Right cardiac atrium (tissue), 5 donors: ENCODE measurements at regions not wholly inside any gene's neighbourhood (a gene's known extent, or its start where the extent isn't known, plus 50 kb on each side); places are given as distances from the start of the nearest gene placed in this dataset.
"Not testable (repeated sequence)": the region's sequence is repeated elsewhere in the genome, so short reads cannot be mapped to it uniquely, and the experiment has no call there.

ENCODE experiments used
- ATAC-seq, 2 donors: fragments of 200-7000 bp; cut with Tn5 transposase; one replicate each; pipeline versions ENCODE4 v1.8.0 to v1.9.1; 2020; ENCODE audit warnings: moderate library complexity in 2 of 2, mild to moderate bottlenecking in 1 of 2
- DNase-seq, 3 donors: peaks; one replicate each; pipeline ENCODE4 v3.0.0-alpha.2; 2020
- H3K27ac ChIP-seq: one replicate; pipeline ENCODE4 v1.5.1; 2013; ENCODE audit warnings: mild to moderate bottlenecking, low read length, control low read depth, moderate library complexity
- H3K27me3 ChIP-seq: one replicate; pipeline ENCODE4 v1.6.1; 2013; ENCODE audit not compliant: control insufficient read depth, insufficient read depth
- H3K4me1 ChIP-seq: one replicate; pipeline ENCODE4 v1.6.1; 2013; ENCODE audit warnings: low read length; ENCODE audit not compliant: control insufficient read depth, insufficient read depth
- H3K4me3 ChIP-seq: one replicate; pipeline ENCODE4 v1.5.1; 2013; ENCODE audit warnings: low read length, control low read depth
- H3K9me3 ChIP-seq: one replicate; pipeline ENCODE4 v1.6.1; 2013; ENCODE audit warnings: low read length; ENCODE audit not compliant: control insufficient read depth
- WGBS: extraction: QIAGEN DNeasy Blood & Tissue Kit; methylation state at CpG from one replicate; pipeline ENCODE4 v1.1.7; 2013; 5-methylcytosine and 5-hydroxymethylcytosine counted together
- intact Hi-C, 4 donors: fragments of 100-400 bp; cut with DNase I; formaldehyde crosslinking; loops; one replicate each; pipeline versions ENCODE4 v1.11.0 to v1.14.0; 2022 to 2023
- donor health status: healthy with polysubstance abuse.
- donor health status: DM: no; HTN: yes; CAD: no.
- donor health status: DM: no; HTN: no; CAD: no.
- donor health status: DM: no; HTN: yes; CAD: no; lungs with severe emphysema.
- donor health status: DM: yes; HTN: yes; CAD: no.

DNA sequence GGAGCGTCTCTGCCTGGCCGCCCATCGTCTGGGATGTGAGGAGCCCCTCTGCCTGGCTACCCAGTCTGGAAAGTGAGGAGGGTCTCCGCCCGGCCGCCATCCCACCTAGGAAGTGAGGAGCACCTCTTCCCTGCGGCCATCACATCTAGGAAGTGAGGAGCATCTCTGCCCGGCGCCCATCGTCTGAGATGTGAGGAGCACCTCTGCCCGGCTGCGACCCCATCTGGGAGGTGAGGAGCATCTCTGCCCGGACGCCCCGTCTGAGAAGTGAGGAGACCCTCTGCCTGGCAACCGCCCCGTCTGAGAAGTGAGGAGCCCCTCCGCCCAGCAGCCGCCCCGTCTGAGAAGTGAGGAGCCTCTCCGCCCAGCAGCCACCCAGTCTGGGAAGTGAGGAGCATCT, 84.5 kb downstream of the IDS start:
- not testable (repeated sequence) for H3K27me3 ChIP-seq
- 96% methylated on average over 13 of the region's 21 CpGs for WGBS

DNA sequence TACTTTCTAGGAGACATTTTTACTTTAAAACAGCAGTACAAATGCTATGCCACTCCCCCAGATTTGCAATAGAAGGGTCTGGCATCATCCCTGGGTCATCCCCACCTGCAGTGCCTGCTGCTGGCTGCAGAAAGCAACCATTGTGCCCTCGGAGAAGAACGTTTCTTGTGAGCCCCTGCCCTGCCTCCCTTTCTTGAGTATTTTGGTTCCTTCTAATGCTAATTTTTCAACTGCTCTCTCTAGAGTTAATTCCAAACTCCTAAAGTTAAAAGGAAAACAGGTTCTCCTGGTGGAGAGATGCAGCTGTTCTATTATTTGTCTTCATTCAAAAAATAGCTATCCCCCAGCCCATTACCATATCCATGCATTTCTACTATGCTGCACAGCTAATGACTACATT, 107.1 kb downstream of the IDS start:
- no peak overlapping the region for H3K4me3 ChIP-seq
- no peak for ATAC-seq
- WGBS, result 35% methylated on average over 2 of the region's 2 CpGs

More for the DNA sequence above, 84.5 kb downstream of the IDS start:
- intact Hi-C loops, H3K9me3 ChIP-seq, H3K4me3 ChIP-seq, H3K27ac ChIP-seq, ATAC-seq, H3K4me1 ChIP-seq: not testable (repeated sequence)
- DNase-seq, result peak in 1 of 3 donors; percentile 9

DNA sequence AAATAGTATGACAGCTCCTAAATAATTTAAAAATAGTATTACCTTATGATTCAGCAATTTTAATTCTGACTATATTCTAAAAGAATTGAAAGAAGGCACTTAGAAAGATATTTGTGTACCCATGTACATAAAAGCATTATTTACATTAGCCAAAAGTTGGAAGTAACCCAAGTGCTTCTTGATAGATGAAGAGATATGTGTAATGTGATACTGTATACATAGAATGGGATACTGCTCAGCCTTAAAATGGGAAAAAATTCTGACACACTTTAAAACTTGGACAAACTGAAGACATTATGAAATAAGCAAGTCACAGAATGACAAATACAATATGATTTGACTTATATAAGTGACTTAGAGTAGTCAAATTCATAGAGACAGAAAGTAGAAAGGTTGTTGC, 112.2 kb downstream of the IDS start:
- intact Hi-C loops, result no loop called here
- H3K27me3 ChIP-seq, result no peaks in the 10 kb centered on the region
- H3K9me3 ChIP-seq, result no peaks in the 10 kb centered on the region
- H3K27ac ChIP-seq, result no peak overlapping the region
- no peak for DNase-seq
- ATAC-seq, result no peak
- H3K4me1 ChIP-seq, result no peaks in the 10 kb centered on the region
- H3K4me3 ChIP-seq, result no peak overlapping the region

More for the DNA sequence above, 107.1 kb downstream of the IDS start:
- H3K9me3 ChIP-seq, result no peaks in the 10 kb centered on the region
- no peak for DNase-seq
- no peaks in the 10 kb centered on the region for H3K4me1 ChIP-seq
- intact Hi-C loops, result no loop called here
- no peak overlapping the region for H3K27ac ChIP-seq
- H3K27me3 ChIP-seq, result no peaks in the 10 kb centered on the region

DNA sequence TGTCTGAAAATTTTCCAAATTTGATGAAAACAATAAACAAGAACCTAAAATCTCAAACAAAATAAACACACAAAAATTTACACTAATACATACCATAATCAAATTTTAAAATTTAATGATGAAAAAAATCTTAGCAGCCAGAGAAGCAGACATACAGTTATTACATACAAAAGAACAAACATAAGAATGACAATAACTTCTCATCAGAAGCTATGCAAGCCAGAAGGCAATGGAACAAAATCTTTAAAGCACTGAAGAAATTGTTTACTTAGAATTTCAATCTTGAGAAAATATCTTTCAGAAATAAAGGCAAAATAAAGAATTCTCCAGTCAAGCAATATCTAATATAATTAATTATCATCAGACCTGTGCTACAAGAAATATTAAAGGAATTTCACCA, 121.3 kb downstream of the IDS start:
- Histone ChIP-seq H3K4me3 (no peak overlapping the region), H3K9me3 (no peaks in the 10 kb centered on the region), H3K27me3 (no peaks in the 10 kb centered on the region), H3K27ac (no peak overlapping the region), H3K4me1 (no peaks in the 10 kb centered on the region)
- DNase-seq, result no peak
- ATAC-seq, result no peak
- intact Hi-C loops, result no loop called here

DNA sequence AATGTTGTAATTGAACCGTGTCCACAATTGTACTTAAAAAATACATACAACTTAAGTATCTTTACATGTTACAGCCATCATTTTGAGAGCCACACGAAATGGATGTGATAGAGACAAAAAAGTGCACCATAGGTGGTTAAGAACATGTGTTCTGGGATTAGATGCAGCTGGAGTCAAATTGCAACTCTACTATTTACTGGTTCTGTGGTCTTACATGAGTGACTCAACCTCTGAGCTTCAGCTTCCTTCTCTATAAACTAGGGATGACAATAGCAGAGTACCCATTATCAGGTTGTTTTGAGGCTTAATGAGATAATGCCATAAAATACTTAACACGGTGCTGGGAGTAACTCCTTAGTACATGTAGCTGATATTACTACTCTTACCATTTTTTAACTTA, 130.4 kb downstream of the IDS start:
- WGBS, result 61% methylated on average over 3 of the region's 3 CpGs
- intact Hi-C loops, result no loop called here
- DNase-seq, result no peak
- no peak overlapping the region for H3K27ac ChIP-seq
- H3K4me1 ChIP-seq, result no peaks in the 10 kb centered on the region
- ATAC-seq, result no peak
- no peak overlapping the region for H3K4me3 ChIP-seq
- no peaks in the 10 kb centered on the region for H3K27me3 ChIP-seq
- no peaks in the 10 kb centered on the region for H3K9me3 ChIP-seq

DNA sequence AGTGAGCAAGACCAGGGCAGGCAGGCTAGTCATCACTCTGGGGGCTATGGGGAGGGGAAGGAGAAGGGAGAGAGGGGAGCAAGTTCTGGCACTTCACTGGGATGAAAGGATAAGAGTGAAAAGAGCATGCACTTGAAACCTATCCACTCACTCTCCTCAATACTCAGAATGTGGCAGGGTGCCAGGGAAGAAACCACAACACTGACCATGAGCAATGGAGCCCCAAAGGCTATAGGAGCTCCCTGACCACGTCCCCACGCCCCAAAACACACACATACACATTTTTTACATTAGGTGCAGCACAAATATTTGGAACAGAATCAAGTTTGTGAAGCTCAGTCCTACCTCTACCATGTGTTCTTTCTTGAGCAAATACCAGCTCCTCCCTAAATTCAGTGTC, 132.2 kb downstream of the IDS start:
- ATAC-seq (no peak), DNase-seq (no peak)
- no peaks in the 10 kb centered on the region for H3K9me3 ChIP-seq
- no peaks in the 10 kb centered on the region for H3K4me1 ChIP-seq
- intact Hi-C loops, result no loop called here
- no peak overlapping the region for H3K27ac ChIP-seq
- WGBS, result 65% methylated on average over 2 of the region's 2 CpGs
- H3K4me3 ChIP-seq, result no peak overlapping the region
- no peaks in the 10 kb centered on the region for H3K27me3 ChIP-seq

DNA sequence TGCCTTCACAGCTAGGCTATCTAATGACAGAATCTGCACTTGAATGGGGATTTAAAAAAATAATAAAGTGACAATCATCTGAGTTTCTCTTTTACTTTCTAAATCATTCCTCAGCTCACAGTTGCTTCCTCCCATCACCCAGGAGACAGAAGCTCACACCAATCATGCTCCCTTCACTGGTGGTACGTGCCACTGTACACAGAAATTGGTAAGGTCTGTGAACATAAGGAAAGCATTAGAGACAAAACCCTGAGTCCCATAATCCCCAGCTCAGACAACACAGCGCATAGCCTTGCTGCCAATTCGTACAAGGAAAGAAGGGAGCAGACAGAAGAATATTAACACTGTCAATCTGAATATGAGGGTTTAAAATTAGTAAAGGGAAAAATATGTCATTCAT, 133.1 kb downstream of the IDS start:
- intact Hi-C loops, result no loop called here
- Histone ChIP-seq H3K9me3 (no peaks in the 10 kb centered on the region), H3K27me3 (no peaks in the 10 kb centered on the region), H3K4me1 (no peaks in the 10 kb centered on the region), H3K4me3 (no peak overlapping the region), H3K27ac (no peak overlapping the region)
- ATAC-seq (no peak), DNase-seq (no peak)
- WGBS, result 74% methylated on average over 3 of the region's 3 CpGs

DNA sequence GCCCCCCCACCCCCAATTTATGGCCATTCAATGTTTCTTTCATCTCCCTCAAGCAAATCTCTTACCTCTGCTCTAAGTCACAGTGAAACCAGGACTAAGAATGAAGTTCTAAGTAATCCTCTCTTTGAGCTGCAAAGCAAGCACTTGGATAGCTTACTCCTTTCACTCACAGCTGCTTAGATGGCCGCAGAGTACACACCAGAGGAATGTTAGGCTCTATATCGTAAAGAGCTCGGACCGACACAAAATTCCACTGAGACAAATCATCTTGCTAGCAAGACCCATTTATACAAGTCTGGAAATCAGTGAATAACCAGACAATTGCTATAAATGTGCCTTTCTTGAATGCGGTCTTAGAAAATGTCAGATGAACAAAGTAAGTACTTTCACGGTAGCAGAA, 135.0 kb downstream of the IDS start:
- Histone ChIP-seq H3K4me1 (no peaks in the 10 kb centered on the region), H3K9me3 (no peaks in the 10 kb centered on the region), H3K4me3 (no peak overlapping the region), H3K27ac (no peak overlapping the region), H3K27me3 (no peaks in the 10 kb centered on the region)
- no peak for ATAC-seq
- intact Hi-C loops, result no loop called here
- 86% methylated on average over 6 of the region's 6 CpGs for WGBS
- DNase-seq, result no peak

DNA sequence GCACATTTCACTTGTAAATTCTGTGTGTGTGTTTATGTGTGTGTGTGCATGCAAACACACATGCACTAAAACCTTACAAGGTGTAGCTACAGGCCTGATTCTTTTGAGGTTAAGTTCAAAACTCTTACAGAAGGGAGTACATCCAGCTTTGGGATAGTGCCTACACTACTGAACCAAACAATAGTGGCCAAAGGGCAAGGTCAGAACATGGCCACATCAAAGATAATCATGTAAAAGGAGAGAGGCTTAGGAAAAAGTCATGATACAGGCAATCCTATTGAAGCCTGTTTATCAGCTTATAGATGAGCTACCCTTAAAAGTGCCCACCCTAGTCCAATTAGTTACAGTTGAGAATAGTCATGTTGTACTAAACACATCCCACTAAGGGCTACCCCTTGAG, 139.6 kb downstream of the IDS start:
- H3K27ac ChIP-seq, result no peak overlapping the region
- ATAC-seq (no peak), DNase-seq (no peak)
- intact Hi-C loops, result no loop called here
- no peak overlapping the region for H3K4me3 ChIP-seq
- no peaks in the 10 kb centered on the region for H3K4me1 ChIP-seq
- H3K27me3 ChIP-seq, result no peaks in the 10 kb centered on the region
- H3K9me3 ChIP-seq, result no peaks in the 10 kb centered on the region

DNA sequence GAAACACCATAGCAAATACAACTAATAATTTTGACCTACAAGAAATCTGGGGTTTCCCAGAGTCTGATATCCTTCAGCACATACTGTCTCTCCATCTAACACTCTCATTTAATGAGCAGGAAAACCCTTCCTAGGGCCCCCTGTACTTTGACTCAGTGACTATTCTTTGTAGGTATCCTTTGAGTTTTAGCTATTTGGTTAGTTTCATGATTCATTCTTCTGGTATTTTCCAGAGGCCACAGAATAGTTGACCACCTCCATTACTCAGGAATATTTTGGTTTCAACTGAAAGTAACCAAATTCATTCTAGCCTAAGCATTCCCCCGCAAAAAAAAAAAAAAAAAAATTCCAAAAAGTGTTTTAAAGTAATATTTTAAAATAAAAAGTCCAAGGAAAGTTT, 140.0 kb downstream of the IDS start:
- WGBS, result 95% methylated on average over 1 of the region's 1 CpG
- no peak overlapping the region for H3K27ac ChIP-seq
- DNase-seq (no peak), ATAC-seq (no peak)
- intact Hi-C loops, result no loop called here
- no peaks in the 10 kb centered on the region for H3K9me3 ChIP-seq
- no peaks in the 10 kb centered on the region for H3K4me1 ChIP-seq
- no peak overlapping the region for H3K4me3 ChIP-seq
- H3K27me3 ChIP-seq, result no peaks in the 10 kb centered on the region

DNA sequence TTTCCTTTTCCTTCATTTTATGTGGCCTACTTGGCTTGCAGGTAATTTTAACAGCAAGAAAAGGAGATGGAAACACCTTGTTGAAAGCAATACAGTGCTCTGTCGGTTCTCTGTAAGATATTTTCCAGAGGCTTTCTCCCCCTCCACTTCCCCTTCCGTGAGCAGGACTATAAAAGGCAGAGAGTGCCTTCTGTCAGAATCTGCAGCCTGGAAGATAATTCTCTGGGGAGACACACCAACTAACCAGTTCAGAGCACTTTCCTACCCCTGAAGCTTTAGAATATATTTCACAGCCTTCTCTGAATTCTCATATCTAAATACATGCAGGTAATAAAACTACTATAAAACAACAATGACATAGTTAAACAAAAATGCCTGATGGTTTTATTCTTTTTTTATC, 141.1 kb downstream of the IDS start:
- H3K9me3 ChIP-seq, result no peaks in the 10 kb centered on the region
- intact Hi-C loops, result no loop called here
- H3K4me3 ChIP-seq, result no peak overlapping the region
- H3K27me3 ChIP-seq, result no peaks in the 10 kb centered on the region
- no peak overlapping the region for H3K27ac ChIP-seq
- ATAC-seq (no peak), DNase-seq (no peak)
- 17% methylated on average over 2 of the region's 2 CpGs for WGBS
- H3K4me1 ChIP-seq, result no peaks in the 10 kb centered on the region

DNA sequence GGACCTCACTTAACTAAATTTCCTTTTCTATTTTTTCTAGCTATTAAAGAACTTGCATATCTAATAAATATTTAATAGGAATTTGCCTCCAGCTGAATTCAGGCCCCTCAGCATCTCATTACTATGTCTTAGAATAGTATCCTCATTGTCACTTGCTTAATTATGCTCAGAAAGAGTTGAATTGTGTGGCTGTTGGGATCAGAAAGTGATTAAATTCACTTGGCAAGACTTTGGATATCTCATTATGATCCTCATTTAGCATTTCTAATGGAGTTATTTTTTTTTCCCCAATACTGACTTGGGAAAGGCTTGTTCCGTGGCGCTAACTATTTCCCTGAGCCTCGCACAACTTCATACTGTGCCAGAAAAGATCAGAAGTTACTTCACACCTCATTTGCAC, 158.8 kb downstream of the IDS start:
- ATAC-seq (no peak), DNase-seq (no peak)
- no peak overlapping the region for H3K27ac ChIP-seq
- no peaks in the 10 kb centered on the region for H3K4me1 ChIP-seq
- intact Hi-C loops, result no loop called here
- no peaks in the 10 kb centered on the region for H3K27me3 ChIP-seq
- 37% methylated on average over 3 of the region's 3 CpGs for WGBS
- H3K9me3 ChIP-seq, result no peaks in the 10 kb centered on the region
- H3K4me3 ChIP-seq, result no peak overlapping the region
